NCI-H510A (cell line): ENCODE measurements at regions not wholly inside any gene's neighbourhood (a gene's known extent, or its start where the extent isn't known, plus 50 kb on each side); places are given as distances from the start of the nearest gene placed in this dataset.
"Not testable (repeated sequence)": the region's sequence is repeated elsewhere in the genome, so short reads cannot be mapped to it uniquely, and the experiment has no call there.

Experiments
- DNase-seq: peaks from one replicate; lab custom pipeline; 2025; lab: John Stamatoyannopoulos, UW

DNA sequence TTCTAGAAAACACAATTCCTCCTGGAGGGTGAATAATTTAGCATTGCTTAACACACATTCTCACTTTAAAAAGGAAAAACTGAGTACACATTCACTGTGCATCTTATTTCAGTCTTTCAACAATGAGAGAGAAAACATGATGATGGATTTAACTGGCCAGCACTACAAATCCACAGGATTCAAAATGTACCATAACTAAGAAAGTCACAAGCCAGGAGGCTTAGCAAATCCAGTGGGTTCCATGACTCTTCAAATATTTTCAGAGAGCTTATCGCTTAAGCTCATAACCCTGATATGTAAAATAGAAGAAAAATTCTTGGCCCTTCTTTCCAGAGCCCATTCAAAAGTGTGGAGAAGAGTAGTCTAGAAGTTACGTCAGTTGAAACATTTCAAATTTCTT, 820.3 kb downstream of the LTN1 start:
- DNase-seq: no peak

GRCh38 chr21:28167366-28167765, 825.3 kb downstream of the LTN1 start:
- no peak for DNase-seq

GRCh38 chr21:28164519-28164918, 828.2 kb downstream of the LTN1 start:
- not testable (repeated sequence) for DNase-seq

GRCh38 chr21:28162052-28162451, 830.6 kb downstream of the LTN1 start:
- DNase-seq: not testable (repeated sequence)

DNA sequence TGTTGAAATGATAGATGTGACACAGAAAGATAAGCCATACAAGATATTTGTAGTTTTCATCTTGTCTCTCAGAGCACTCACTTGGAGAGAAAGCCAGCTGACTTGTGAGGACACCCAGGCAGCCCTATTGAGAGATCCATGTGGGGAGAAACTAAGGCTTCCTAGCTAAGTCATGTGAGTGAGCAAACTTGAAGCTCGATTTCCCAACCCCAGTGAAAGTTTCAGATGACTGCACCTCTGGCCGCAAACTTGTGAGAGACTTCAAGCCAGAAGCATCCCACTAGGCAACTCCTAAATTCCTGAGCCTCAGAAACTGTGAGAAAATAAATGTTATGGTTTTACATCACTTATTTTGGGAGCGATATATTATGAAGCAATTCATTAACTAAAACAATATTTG, 832.3 kb downstream of the LTN1 start:
- no peak for DNase-seq

DNA sequence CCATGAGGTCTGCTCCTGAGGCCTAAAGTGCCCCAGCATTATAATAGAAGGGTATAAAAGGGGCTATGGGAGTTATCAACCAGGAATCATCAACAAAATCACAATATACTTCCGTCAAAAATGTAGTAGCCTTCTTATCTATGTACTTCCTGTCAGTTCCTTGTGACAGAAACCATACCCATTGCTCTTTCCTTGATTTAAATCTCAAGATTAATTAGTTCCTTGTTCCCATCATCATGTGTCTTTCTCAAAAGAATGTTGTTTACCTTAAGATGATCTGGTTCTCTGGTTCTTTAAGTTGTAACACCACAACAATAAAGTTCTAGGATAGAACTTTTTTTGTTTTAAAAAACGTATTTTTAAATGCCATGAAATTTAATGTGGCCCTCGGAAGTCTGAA, 833.3 kb downstream of the LTN1 start:
- no peak for DNase-seq

DNA sequence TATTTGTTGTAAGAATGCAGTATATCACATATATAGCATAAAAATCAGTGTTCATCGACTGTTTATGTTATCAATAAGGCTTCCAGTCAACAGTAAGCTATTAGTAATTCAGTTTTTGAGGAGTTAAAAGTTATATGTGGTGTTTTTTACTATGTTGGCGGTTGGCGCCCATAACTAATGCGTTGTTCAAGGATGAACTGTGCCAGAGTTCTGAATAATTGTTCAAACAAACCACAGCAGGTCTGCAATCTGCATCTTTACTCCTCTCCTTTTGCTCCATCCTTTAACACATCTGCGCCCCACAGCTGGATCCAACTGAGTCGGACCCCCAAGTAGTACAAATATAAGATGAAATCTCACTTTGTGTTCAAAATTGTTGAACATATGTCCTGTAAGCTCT, 836.1 kb downstream of the LTN1 start:
- DNase-seq: no peak

DNA sequence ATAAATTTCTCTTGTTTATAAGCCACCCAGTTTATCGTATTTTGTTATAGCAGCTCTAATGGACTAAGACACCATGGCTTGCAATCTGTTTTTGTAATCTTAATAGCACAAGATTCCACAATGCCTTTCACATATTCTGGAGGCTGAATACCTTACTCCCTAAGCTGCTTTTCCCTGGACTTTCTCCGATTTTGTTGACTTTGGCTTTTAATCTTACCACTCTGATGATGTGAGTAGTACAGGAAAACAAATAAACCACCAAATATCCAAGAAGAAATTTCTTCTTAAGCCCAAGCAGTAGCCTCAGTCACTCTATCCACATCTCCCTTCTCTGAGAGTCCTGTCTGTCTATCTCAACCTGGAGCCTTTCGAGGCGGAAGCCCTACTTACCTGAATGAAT, 838.6 kb downstream of the LTN1 start:
- DNase-seq: no peak

DNA sequence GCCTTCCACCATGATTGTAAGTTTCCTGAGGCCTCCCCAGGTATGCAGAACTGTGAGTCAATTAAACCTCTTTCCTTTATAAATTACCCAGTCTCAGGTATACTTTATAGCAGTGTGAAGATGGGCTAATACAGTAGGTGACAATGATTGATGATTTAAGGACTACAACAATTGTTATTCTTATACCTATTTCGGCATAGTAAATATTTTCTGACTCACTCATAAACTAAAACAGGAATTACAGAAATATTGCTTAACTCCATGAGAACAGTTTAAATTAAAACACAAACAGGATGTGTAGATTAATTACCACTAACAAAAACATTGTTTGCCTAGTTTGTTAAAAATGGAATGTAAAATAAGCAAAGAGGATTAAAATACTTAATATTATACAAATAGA, 839.9 kb downstream of the LTN1 start:
- no peak for DNase-seq

GRCh38 chr21:28151758-28152157, 840.9 kb downstream of the LTN1 start:
- DNase-seq: no peak

GRCh38 chr21:28150778-28151177, 841.9 kb downstream of the LTN1 start:
- DNase-seq: no peak

DNA sequence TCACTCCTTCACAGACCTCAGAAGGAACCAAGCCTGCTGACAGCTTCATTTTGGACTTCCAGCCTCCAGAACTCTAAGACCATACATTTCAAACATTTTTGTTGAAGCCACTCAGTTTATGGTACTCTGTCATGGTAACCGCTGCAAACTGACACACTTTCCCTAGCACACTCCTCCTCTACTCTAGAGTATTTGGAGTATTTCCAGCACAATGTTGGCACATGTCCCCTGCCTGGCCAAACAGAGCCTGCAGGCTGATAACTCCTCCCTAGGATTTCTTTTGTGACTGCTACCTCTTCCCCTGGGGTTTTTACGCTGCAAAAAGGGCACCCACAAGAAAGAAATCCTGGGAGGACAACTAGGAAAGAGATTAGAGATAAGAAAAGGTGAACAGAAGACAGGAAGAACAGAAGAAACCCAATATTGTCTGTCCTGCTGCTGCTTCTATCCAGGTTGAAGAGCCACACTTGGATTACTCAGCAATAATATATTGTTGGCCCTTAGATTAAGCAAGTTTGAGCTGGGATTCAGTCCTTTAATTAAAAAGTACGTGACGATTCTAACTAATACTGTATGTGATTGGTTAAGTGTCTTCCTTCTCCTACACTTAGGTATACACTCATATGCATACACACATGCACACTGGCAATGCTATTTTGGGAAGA, 844.1 kb downstream of the LTN1 start:
- no peak for DNase-seq

DNA sequence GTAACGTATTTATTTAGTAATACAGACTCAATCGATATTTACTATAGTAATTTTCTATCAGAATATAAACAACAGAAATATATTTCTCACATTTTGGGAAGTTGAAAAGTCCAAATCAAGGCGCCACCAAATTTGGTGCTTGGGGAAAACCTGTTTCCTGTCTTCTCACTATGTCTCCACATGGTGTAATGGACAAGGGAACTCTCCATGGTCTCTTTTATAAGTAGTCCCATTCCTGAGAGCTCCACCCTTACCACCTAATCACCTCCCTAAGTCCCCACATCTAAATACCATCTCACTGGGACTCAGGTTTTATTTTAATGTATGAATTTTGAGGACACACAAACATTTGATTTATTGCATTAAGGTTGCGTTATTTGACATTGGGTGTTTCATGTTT, 848.0 kb downstream of the LTN1 start:
- no peak for DNase-seq

GRCh38 chr21:28144089-28144488, 848.6 kb downstream of the LTN1 start:
- DNase-seq: no peak

- no peak for DNase-seq
These were observed 850.0 kb downstream of the LTN1 start for GRCh38 chr21:28142697-28143096.

DNA sequence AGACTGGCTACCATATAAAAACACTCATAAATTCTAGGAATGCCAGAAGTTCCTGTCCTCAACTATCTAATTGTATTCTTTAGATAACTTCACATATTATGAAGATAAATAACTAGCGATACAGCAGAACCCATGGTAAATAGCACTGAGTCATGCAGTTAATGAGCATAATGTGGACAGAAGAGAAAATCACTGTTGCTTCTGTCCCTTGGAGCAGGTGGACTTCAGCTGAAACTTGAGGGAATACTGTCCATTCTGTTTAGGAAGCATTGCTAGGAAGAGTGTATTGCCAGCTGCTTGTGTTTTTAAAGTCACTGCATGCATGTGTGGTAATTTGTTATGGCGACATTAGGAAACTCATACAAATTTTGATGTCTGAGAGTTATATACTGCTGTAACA, 854.4 kb downstream of the LTN1 start:
- no peak for DNase-seq

DNA sequence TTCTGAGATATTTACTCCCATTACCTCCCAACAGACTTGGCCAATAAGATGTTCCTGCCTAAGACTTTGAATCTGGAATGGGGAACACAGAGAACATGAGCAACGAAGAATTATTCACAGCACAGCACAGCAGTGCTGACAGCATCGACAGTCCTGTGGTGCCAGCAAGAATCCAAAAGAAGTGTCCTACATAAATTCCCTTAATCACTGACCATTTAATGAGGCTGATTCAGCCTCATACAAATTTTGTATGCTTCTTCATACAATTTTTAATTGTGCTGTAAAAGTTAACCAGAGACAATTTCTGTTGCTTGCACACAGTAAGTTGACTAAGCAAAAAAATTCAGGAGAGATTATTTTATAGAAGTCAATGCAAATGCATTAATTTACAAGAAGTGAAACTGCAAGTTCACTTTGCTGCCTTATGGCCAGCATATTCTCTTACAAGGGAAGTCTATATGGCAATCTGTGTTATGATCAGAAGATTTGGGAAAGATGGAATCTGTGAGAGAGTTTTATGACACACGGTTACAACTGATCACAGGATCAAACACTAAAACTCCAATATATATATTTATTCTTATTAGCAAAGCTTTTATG, 855.9 kb downstream of the LTN1 start:
- DNase-seq: no peak

DNA sequence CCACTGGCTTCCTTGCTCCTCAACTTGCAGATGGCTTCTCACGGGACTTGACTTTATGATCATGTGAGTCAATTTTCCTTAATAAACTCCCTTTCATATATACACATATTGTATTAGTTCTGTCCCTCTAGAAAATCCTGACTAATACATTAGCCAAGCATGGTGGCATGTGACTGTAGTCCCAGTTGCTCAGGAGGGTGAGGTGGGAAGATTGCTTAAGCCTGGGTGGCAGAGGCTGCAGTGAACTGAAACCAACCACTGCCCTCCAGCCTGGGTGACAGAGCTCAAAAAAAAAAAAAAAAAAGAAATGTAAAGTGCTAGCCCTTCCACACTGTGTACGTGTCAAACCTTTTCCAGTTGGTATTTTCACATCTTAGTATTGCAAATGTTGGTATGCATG, 857.0 kb downstream of the LTN1 start:
- DNase-seq: no peak

DNA sequence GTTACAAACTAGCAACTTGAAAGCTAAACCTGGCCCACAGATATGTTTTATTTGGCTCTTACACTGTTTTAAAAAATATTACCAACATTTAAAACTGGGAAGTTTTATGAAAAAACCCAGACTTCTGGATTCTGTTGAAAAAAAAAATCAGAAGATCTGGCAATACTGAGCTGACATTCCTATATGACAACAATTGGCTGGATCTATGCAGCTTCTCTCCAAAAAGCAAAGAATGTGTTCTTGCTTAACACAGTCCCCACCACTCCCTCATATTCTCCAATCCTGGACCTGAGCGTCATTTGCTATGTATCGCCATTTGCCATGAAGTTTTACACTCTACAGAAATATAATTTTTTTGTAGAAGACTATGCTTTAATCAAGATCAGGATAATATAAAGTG, 859.6 kb downstream of the LTN1 start:
- no peak for DNase-seq

DNA sequence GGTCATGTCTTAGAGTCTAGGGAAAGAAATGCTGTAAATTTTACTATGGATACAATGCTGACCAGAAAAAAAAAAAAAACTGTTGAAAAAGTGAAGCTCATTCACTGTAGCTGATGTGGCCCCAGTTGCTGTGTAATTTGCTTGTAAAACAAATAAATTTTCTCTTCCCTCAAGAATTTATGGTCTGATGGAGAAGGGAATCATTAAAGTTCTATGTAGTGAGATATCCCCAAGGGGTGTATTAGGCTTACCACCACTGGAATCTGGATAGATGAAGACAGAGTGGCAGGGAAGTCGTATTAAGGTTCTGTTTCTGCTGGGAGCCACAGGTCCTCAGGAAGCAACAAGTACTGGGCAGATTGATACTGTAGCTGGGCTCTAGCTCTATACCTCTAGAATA, 860.0 kb downstream of the LTN1 start:
- no peak for DNase-seq

GRCh38 chr21:28127175-28127785, 865.4 kb downstream of the LTN1 start:
- no peak for DNase-seq

- DNase-seq: no peak
These were observed 866.0 kb downstream of the LTN1 start for GRCh38 chr21:28126521-28127174.

DNA sequence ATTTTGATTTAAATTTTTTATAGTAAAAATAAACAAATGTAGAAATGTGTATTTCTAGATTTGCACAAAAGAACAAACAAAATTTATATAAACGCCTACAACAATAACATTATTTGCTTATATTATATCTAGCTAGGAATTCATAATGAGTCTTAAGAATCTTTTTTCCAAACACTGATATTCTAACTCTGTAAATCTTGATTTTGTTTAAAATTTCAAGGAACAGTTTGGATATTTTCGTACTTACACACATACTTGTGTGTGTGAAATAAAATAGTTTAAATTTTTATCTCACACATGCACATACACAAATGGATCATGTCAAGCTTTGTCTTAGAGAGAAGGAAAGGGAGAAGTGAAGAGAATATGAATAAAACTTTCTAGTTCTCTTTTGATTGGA, 868.1 kb downstream of the LTN1 start:
- no peak for DNase-seq
